ENCODE measurements at regions not wholly inside any gene's neighbourhood (a gene's known extent, or its start where the extent isn't known, plus 50 kb on each side); places are given as distances from the start of the nearest gene placed in this dataset.

DNA sequence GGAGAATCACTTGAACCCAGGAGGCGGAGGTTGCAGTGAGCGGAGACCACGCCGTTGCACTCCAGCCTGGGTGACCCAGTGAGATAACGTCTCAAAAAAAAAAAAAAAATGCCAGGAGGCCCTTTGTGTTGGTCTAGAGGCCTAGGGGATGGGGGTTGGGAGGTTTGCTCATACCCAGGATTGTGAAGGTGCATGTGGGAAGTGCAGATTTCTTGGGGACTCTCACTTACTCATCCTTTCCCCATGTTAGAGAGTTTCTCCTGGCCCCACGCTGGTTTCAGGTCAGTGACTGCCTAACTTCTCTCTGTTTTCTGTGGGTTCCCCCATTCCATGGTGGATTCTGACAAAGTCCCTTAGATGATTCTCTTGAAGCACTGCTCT, 471.5 kb upstream of the CNTNAP2 start:
- DNase-seq (ENCODE audit: low spot score) = no peak

DNA sequence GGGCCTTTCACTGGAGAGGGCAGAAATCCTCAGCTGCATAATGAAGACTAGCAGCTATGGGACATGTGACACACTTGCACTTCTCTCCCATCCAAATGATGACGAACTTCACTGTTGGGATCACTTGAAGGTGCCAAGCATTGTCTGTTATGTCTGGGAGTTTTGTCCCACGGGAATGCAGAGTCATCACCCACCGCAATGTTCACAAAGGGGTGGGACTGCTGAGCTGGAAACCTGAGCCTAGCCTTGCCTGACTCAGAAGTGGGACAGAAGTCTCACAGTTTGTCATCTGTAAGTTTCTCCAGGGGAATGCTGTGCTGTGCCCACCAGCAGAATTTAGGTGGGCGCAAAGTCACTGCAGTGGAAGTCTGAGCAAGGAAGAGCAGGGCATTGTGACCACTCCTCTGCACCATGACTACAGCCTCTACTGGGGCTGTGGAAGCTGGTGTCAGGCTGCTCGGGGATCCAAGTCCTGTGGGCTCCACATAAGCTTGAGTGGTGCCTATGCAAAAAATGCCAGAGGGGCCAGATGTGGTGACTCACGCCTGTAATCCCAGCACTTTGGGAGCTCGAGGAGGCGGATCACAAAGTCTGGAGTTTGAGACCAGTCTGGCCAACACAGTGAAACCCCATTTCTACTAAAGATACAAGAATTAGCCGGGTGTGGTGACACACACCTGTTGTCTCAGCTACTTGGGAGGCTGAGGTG, 472.0 kb upstream of the CNTNAP2 start:
- DNase-seq (ENCODE audit: low spot score) = no peak

DNA sequence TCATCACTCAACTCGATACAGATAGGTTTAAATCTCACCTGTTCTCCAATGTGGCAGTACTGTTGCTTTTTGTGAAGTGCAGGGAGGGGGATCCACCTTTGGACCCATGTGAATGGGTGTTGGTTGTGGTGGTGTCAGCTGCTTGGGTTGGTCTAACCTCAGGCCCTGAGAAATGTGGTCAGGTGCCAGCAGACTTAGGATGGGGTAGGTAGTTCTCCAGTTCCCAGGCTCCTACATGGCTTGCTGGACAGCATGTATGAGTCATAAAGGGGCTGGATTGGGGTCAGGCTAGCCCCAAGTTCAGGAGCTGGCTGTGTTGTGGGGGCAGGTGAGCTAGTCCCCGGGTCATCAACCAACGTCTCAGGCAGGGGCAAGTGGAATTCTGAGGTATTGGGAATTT, 472.6 kb upstream of the CNTNAP2 start:
- DNase-seq (ENCODE audit: low spot score) = no peak

DNA sequence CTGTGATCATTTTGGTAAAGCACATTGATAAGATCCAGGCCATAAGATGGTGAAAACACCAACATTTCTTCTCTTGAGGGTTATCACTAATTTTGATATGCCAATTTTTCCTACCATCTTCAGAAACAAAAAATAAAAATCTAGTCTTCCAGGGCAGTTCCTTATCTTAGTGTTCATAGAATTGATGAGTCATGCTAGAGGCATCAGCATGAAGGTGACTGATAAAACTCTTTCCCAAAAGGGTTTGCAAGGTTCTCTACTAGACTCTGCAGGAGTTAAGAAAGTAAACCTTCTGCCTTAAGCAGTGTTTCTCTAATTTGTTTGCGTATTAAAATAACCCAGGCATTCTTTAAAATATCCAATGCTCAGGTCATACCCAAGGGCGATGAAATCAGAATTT, 483.1 kb upstream of the CNTNAP2 start:
- no peak for DNase-seq (ENCODE audit: low spot score)

DNA sequence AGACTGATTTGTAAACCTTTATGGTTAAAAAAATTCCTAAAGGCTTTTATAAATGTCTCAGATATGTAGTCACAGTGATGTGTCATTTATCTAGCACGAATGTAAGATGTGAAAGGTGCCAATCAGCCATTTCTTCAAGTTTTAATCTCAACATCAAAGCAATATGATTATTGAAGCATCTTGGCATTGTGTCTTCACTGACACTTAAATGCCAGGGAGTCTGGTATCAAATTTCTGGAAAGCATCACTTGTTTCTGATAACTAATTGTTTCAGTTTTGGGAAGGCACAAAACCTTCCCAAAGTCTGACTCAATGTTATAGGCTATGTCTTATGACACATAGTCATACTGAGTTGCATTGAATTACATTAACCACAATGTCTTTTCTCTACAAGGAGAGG, 492.0 kb upstream of the CNTNAP2 start:
- no peak for DNase-seq (ENCODE audit: low spot score)

DNA sequence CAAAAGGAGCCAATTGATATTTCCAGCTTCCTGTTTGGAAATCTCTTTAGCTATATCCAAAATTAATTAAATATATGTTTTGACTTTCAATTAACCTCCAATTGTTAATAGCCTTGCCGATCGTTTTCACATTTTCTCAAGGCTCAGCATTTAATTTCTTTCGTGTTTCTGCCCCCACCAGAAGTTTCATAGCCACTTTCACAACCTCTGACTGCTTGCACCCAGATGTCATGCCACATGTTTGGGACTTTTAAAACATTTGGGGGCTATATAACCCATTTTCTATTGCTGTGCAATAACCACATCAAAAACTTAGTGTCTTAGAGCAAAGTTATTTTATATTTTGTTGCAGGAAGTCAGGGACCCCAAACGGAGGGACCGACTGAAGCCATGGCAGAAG, 510.6 kb upstream of the CNTNAP2 start:
- DNase-seq (ENCODE audit: low spot score) = no peak

DNA sequence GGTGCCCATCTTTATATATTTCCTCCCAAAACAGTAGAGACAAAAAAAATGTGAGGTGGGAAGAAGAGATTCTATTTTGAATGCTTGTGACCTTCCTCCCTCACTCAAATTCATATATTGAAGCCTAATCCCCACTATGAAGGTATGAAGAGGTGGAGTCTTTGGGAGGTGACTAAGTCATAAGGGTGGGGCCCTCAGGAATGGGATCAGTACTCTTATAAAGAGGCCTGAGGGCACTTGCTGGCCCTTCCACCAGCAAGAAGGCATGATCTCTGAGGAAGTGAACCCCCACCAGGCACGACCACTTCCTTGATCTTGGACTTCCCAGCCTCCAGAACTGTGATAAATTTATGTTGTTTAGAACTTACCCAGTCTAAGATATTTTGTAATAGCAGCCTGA, 517.2 kb upstream of the CNTNAP2 start:
- DNase-seq (ENCODE audit: low spot score) = no peak

DNA sequence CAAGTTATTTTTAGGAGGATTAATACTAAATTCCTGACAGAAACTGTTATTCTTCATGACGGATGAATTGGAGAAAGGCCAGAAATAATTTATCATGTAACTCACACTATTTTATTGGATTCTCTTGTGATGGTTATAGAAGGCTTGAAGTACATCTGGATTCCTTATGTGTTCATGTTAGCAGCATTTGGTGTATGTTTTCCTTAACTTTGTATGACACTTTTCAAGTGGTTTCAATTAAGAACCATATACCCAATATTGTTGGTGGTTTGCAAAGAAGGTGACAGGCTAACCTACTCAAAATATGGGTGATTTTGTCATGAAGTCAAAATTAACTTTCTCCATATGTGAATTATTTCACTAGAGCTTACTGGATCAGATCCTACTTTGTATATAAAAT, 532.2 kb upstream of the CNTNAP2 start:
- no peak for DNase-seq (ENCODE audit: low spot score)

DNA sequence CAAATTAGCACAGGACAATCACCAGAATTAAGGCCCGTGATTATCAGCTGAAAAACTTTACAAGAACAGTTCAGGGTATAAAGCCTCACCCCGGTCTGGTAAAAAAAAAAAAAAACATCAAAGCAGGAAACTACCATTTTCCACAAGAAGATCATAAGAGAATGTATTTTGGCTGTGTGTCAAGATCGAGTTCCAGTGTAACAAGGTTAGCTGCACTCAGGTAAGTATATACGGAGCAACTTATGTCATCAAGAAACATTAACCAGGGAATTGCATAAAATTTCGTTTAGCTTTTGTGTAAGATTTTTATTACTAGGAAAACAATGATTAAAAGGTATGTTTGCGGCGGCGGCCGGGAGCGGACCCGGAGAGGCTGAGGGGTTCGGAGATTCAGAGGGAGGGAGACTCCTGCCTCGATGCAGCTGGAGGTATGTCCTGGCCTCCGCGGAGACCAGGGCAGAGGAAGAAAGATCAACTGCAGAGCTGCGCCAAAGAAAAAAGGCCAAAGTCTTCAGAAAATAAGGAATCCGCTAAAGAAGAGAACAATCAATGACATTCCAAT, 533.8 kb upstream of the CNTNAP2 start:
- no peak for DNase-seq (ENCODE audit: low spot score)

DNA sequence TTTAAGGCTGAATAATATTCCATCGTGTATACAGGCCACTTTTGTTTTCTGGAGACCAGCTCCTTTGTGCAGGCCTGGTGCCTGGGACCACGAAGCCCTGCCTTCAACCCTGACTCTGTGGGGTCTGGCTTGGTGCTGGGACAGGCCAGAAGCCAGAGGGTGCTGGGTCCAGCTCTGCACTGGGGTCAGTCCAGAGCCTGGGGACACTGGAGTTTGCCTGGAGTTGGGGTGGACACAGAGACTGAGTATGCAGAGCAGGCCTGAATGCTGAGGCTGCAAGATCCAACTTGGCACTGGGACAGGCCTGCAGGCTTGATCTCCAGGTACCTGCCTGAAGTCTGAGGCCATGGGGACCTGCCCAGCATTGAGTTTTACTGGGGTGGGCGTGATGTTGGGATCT, 558.8 kb upstream of the CNTNAP2 start:
- no peak for DNase-seq (ENCODE audit: low spot score)

DNA sequence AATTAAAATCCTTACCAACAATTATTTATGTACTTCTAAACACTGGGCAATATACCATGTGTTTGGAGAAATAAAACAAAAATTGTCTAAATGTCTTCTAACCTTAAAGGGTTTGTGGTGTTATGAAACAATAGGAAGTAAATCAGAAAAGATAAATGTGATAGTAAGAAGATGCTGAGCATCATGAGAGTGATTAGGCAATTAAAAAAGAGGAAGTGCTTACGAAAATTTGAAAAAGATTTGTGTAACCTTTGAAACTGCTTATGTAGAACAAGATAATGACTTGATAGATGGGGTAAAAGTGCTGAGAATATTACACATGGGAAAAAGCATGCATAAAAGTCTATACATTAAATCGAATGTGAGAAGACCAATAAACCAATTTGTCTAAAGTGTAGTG, 573.4 kb upstream of the CNTNAP2 start:
- no peak for DNase-seq (ENCODE audit: low spot score)

DNA sequence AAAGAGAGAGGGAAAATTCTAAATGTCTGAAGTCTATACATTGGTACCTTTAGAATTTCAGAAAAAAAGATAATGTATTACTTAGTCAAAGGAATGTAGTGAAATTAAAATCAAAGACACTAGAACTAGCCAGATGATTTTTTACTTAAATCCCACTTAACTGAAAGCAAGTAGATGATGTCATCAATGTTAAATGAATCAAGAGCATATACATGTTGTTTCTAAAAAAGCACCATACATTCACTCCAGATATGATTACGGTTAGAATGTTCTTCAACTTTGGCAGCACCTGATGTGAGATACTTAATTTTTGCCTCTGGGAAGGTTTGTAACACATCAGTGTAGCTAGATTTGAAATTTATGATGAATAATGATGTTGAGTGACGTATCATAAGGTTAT, 576.7 kb upstream of the CNTNAP2 start:
- no peak for DNase-seq (ENCODE audit: low spot score)

DNA sequence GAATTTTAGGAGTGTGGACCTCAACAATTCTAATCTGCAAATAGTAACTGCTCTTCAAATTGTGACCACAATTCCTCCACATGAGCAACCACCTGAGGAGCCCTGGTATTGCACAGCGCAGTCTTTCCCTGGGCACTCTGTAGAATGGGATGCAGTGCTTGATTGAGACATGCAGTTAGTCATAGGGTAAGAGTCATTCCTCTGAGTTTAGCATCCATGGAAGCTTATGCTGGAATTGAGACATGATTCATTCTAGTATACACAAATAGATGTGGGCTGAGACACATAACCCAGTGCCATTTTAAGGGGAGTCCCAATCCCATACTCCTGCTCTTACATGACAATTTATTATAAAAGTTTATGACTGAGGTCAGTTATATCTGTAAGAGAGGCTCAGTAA, 582.3 kb upstream of the CNTNAP2 start:
- DNase-seq (ENCODE audit: low spot score) = no peak

DNA sequence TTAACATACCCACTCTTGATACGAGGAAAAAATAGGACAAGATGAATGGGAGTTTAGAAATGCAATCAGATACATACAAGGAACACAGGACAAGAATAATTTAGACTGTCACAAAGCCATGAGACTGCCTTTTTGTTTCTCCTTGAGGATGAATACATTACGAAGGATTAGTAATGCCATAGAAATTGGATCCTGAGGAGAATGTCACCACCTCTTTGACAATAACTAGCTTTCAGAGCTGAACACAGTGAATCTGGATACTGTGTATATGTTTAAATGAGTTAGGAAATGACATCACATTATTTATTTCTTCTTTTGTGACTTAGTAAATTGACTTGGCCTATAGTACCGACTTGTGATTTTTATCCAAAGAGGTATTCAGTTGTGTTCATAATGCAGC, 596.3 kb upstream of the CNTNAP2 start:
- DNase-seq (ENCODE audit: low spot score) = no peak

DNA sequence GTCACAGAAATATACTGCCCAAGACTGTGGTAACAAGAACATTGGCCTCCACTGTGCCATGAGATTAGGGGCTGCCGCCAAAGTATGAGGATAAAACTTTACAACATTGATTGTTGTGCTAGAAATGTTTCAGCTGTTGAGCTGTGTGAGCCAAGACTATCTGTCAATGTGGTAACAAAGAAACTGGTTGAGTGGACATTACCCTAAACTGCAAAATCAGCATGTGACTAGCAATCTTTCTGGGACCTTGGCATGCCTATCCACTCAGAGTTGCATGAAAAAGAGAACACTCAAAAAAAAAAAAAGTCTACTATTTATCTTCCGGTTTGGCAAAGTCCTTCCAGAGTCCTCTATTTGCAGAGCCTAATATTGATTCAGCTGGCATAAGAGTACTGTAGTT, 605.6 kb upstream of the CNTNAP2 start:
- DNase-seq (ENCODE audit: low spot score) = no peak

DNA sequence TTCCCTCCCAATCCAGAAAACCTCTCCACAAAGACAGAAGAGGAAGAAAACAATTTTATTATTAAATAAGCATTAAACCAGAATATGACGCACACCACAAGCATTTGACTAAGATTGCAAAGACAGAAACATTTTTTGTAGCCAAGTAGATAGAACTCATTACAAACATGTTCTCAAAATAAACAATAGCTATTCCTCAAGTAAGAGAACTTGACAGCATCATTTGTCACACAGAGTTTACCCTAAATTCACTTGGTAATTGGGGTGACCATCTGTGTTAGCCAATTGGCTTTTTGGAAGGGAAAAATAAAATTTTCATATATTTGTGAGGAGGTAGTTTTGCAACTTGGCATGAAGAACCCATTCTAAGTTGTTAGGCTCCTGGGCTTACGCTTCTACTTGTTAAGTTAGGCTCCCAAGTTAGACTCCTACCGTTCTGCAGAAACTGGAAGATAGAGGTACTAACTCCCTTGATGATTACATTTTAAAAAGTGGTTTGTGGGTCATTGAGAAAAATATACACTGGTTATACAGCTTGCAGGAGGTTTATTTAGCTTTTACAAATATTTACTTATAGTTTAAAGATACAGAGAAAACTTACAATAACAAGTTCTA, 618.6 kb upstream of the CNTNAP2 start:
- no peak for DNase-seq (ENCODE audit: low spot score)

DNA sequence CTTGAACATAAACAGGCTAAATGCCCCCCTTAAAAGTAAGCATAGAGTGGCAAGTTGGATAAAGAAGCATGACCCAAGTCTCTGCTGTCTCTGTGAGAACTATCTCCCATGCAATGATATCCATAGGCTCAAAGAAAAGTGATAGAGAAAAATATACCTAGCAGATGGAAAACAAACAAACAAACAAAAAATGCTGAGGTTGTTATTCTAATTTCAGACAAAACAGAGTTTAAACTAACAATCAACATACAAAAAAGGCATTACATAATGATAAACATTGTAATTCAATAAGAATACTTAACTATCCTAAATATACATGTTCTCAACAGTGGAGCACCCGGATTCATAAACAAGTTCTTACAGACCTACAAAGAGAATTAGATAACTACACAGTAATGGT, 626.2 kb upstream of the CNTNAP2 start:
- no peak for DNase-seq (ENCODE audit: low spot score)

DNA sequence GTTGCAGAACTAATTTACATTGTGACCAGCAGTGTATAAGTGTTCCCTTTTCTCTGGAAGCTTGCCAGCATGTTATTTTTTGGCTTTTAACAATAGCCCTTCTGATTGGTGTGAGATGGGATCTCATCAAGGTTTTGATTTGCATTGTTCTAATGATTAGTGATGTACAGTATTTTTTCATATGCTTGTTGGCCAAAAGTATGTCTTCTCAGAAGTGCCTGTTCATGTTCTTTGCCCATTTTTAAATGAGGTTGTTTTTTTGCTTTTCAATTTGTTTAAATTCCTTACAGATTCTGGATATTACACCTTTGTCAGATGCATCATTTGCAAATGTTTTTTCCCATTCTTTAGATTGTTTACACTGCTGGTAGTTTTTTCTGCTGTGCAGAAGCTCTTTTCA, 627.0 kb upstream of the CNTNAP2 start:
- DNase-seq (ENCODE audit: low spot score) = no peak

DNA sequence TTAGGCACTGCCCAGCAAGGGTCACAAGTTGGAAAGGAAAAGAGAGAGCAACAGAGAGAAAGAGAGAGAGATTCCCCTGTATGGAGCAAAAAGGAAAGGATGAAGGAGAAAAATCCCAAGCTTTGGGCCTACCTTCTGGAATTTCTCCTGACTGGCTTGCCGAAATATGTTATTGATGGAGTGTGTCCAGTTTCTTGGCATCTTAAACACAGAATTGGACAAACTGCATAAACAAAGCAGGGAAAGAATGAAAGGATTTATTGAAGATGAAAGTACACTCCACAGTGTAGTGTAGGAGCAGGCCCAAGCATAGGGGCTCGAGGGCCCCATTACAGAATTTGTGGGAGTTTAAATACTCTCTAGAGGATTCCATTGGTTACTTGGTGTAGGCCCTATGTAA, 627.8 kb upstream of the CNTNAP2 start:
- no peak for DNase-seq (ENCODE audit: low spot score)

DNA sequence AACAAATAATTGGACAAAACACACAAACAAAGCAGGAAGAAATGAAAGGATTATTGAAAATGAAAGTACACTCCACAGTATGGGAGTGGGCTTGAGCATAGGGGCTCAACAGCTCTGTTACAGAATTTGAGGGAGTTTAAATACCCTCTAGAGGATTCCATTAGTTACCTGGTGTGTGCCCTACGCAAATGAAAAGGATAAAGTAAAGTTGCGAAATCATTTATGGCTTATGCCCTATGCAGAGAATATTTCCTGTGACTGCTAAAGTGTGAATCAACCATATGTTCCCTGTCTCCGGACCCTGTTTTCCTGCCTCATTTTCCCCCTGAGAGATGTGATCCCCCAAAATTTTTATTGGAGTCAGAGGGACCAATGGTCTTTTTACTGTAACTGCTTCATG, 634.6 kb upstream of the CNTNAP2 start:
- no peak for DNase-seq (ENCODE audit: low spot score)

DNA sequence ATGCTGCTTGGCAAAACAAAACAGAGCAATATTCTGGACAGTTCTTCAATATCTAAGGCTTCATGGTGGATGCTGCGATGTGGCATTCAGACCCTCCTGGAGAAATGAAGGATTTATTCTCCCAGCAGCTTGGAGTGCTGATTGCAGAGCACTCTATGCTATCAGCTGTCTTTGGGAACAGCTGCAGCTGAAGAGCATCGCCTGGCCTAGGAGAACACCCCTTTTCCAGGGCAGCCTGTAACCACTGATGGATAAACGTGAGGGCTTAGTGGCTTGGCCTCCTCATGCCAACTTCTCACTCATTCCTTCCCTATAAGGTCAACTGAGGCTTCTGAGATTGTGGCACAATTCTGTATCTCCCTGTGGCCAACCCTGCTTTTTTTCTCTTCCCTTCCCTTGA, 638.1 kb upstream of the CNTNAP2 start:
- no peak for DNase-seq (ENCODE audit: low spot score)

DNA sequence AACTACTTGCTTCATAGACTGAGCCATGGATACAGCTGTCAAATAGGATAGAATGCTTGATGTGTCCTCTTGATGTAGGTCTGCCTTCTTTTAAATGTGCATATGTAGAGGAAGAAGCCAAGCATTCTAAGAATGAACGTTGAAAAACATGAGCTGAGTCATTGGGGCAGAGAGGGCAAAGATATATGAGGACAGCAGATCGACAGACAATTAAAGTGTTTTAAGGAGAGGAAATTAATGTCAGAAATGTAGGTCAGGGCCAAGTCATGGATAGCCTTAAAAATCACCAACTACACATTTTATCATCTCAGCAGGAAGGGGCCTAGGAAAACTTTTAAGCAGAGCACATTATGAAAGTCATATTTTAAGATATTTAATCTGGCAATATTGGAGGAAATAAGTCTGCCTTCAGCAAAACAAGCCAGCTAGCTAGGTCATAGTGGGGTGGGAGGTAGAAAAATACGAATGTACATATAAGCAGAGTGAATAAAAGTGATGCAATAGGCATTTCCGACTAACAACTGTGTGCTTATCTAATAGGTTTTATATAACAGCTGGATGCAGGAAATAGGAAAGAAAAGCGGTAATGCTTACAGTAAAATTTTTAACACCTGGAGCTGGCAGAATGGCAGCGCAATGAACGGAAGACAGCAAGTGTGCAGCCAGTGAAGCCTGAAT, 638.3 kb upstream of the TPK1 start:
- DNase-seq (ENCODE audit: low spot score) = no peak

DNA sequence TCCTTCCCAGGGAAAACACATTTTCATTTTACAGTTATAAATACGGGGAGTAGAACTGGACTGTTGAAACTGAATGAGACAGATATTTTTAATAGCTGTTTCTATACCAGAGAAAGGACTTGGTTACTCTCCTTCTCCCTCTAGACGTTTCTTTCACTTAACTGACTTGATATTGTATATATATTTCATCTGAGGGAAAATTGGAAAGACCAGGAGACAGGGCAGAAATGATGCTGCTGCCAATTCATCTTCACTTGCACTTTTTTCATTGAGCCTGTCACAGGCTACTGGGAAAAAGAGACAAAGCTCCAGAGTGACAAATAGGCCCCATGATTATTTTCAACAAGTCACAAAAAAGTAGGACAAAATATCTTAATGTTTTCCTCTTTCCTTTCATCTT, 636.0 kb upstream of the TPK1 start:
- no peak for DNase-seq (ENCODE audit: low spot score)

DNA sequence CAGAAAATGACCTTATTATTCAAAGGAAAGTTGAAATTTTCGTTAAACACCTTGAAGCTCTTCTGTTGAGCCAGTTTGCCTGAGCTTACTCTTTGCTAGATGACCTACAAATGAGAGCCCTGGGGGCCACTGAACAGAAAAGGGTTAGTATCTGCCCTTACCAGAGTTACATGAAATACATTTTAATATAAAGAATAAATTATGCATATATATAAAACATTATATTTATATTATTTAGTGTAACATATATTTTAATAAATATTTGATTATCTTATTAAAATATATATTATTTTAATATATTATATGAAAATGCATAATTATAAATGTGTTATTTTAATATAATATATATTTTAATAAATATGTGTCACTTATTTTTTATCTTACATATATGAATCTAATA, 628.4 kb upstream of the TPK1 start:
- no peak for DNase-seq (ENCODE audit: low spot score)

Measured in GM03348 (cell line).